A549 (cell line): ENCODE measurements at regions not wholly inside any gene's neighbourhood (a gene's known extent, or its start where the extent isn't known, plus 50 kb on each side); places are given as distances from the start of the nearest gene placed in this dataset.

Source experiments
- ATAC-seq, 2 experiments: fragments of 200-7000 bp in 1 of 2; fragments of >200 bp in 1 of 2; cut with Nextera tagmentation in 1 of 2; cut with Tn5 transposase in 1 of 2; 3 replicates each; pipeline versions ENCODE4 v1.8.0 to v1.9.1; 2018 to 2020; ENCODE audit warnings: mild to moderate bottlenecking in 1 of 2, moderate library complexity in 1 of 2
- CTCF ChIA-PET: fragments of 300-600 bp; sonication (Branson Sonifier 250); formaldehyde crosslinking; extraction: SDS; loops from one replicate; lab custom pipeline; 2021; ENCODE audit warnings: antibody characterized with exemption, inconsistent platforms; lab: Yijun Ruan, JAX
- POLR2A ChIA-PET: fragments of 350-600 bp; formaldehyde crosslinking; extraction: SDS; loops from one replicate; lab custom pipeline; 2021; ENCODE audit warnings: antibody characterized with exemption, inconsistent platforms; lab: Yijun Ruan, JAX
- DNase-seq, 2 experiments: peaks; one replicate each; pipeline versions ENCODE4 v3.0.0 to v3.0.0-alpha.2; 2011 to 2016; ENCODE audit warnings: low read depth in 1 of 2, low spot score in 1 of 2
- FAIRE-seq: peaks from 2 replicates; lab custom pipeline; 2011; peaks lifted over from hg19 to GRCh38; lab: Jason Lieb, UNC
- H3K27ac ChIP-seq, 2 experiments: fragments of >200 bp; sonication (Bioruptor Twin); formaldehyde crosslinking; 3 replicates each; pipeline ENCODE4 v1.5.1; 2016 to 2017
- H3K4me1 ChIP-seq: fragments of >200 bp; sonication (Bioruptor Twin); formaldehyde crosslinking; 3 replicates; pipeline ENCODE4 v1.6.1; 2016
- H3K4me2 ChIP-seq: fragments of >200 bp; sonication (Bioruptor Twin); formaldehyde crosslinking; 3 replicates; pipeline ENCODE4 v1.6.1; 2016
- H3K4me3 ChIP-seq: fragments of >200 bp; sonication (Bioruptor Twin); formaldehyde crosslinking; 3 replicates; pipeline ENCODE4 v1.5.1; 2016
- H3K9me3 ChIP-seq: fragments of >200 bp; sonication (Bioruptor Twin); formaldehyde crosslinking; 3 replicates; pipeline ENCODE4 v1.6.1; 2016
- ATOH8 ChIP-seq: fragments of 250-450 bp; sonication (Bioruptor Pico); IDR thresholded peaks from 2 replicates; pipeline ENCODE4 v1.5.0; 2020; ENCODE audit warnings: low read depth, mild to moderate bottlenecking, moderate library complexity
- BCL3 ChIP-seq: fragments of >200 bp; sonication (Bioruptor Twin); formaldehyde crosslinking; IDR thresholded peaks from 3 replicates; pipeline ENCODE4 v1.6.1; 2016
- BHLHE40 ChIP-seq: IDR thresholded peaks from 2 replicates; pipeline ENCODE4 v1.6.1; 2012; ENCODE audit warnings: low read depth, low read length, inconsistent platforms
- CBX2 ChIP-seq: fragments of 200-600 bp; sonication (generic); IDR thresholded peaks from 2 replicates; pipeline ENCODE4 v1.6.1; 2016; ENCODE audit warnings: low read depth, mild to moderate bottlenecking, borderline replicate concordance
- CTCF ChIP-seq: fragments of >200 bp; sonication (Bioruptor Twin); formaldehyde crosslinking; IDR thresholded peaks from 3 replicates; pipeline ENCODE4 v1.5.1; 2016
- E2F6 ChIP-seq: IDR thresholded peaks from 2 replicates; pipeline ENCODE4 v1.6.1; 2012; ENCODE audit warnings: low read depth, borderline replicate concordance
- EHMT2 ChIP-seq: fragments of 200-600 bp; sonication (generic); IDR thresholded peaks from 2 replicates; pipeline ENCODE4 v1.6.1; 2016; ENCODE audit warnings: antibody characterized with exemption, low read depth, mild to moderate bottlenecking, moderate library complexity
- ELK1 ChIP-seq: fragments of 150-350 bp; IDR thresholded peaks from 2 replicates; pipeline ENCODE4 v1.6.1; 2014; ENCODE audit warnings: low read depth, mild to moderate bottlenecking, low read length
- ESRRA ChIP-seq: fragments of 150-350 bp; IDR thresholded peaks from 2 replicates; pipeline ENCODE4 v1.6.1; 2014; ENCODE audit warnings: mild to moderate bottlenecking, low read length, borderline replicate concordance
- FOXS1 ChIP-seq: fragments of 250-450 bp; sonication (Bioruptor Pico); IDR thresholded peaks from 2 replicates; pipeline ENCODE4 v1.5.0; 2020; ENCODE audit warnings: mild to moderate bottlenecking, moderate library complexity
- HES2 ChIP-seq: fragments of >200 bp; sonication (Bioruptor Twin); formaldehyde crosslinking; IDR thresholded peaks from 2 replicates; pipeline ENCODE4 v1.6.1; 2016
- HOXB13 ChIP-seq: fragments of 250-450 bp; sonication (Bioruptor Pico); IDR thresholded peaks from 2 replicates; pipeline ENCODE4 v1.5.0; 2020; ENCODE audit warnings: low read depth, mild to moderate bottlenecking, moderate library complexity
- JUNB ChIP-seq: fragments of >200 bp; sonication (Bioruptor Twin); formaldehyde crosslinking; IDR thresholded peaks from 2 replicates; pipeline ENCODE4 v1.6.1; 2016
- KDM5A ChIP-seq: fragments of 200-600 bp; sonication (generic); IDR thresholded peaks from 2 replicates; pipeline ENCODE4 v1.6.1; 2016; ENCODE audit warnings: antibody characterized with exemption, mild to moderate bottlenecking
- MAFK ChIP-seq: fragments of 450-650 bp; IDR thresholded peaks from 2 replicates; pipeline ENCODE4 v1.6.1; 2014; ENCODE audit not compliant: partially characterized antibody
- NFE2L2 ChIP-seq: fragments of 150-350 bp; conservative IDR thresholded peaks from 2 replicates; pipeline ENCODE4 v1.6.1; 2014; ENCODE audit warnings: low read length
- PHF8 ChIP-seq: fragments of 200-600 bp; sonication (generic); IDR thresholded peaks from 2 replicates; pipeline ENCODE4 v1.6.1; 2016; ENCODE audit warnings: low read depth, mild to moderate bottlenecking, antibody characterized with exemption, moderate library complexity, borderline replicate concordance
- POLR2A ChIP-seq: IDR thresholded peaks from 2 replicates; pipeline ENCODE4 v1.6.1; 2012; ENCODE audit warnings: mild to moderate bottlenecking, low read length
- RAD21 ChIP-seq, 2 experiments: fragments of >200 bp in 1 of 2; sonication (Bioruptor Twin) in 1 of 2; formaldehyde crosslinking in 1 of 2; IDR thresholded peaks in 1 of 2; conservative IDR thresholded peaks in 1 of 2; 2 replicates in 1 of 2; 3 replicates in 1 of 2; pipeline ENCODE4 v1.6.1; 2012 to 2018; ENCODE audit warnings: inconsistent platforms in 1 of 2
- RARB ChIP-seq: fragments of 250-450 bp; sonication (Bioruptor Pico); IDR thresholded peaks from 2 replicates; pipeline ENCODE4 v1.8.0; 2021; ENCODE audit warnings: mild to moderate bottlenecking, moderate library complexity
- RCOR1 ChIP-seq: fragments of 150-350 bp; IDR thresholded peaks from 2 replicates; pipeline ENCODE4 v1.6.1; 2014; ENCODE audit warnings: antibody characterized with exemption, low read length, low read depth
- REST ChIP-seq: fragments of 200-600 bp; sonication (generic); IDR thresholded peaks from 2 replicates; pipeline ENCODE4 v1.6.1; 2016; ENCODE audit warnings: antibody characterized with exemption, mild to moderate bottlenecking, moderate library complexity
- RFX5 ChIP-seq: fragments of 450-650 bp; IDR thresholded peaks from 2 replicates; pipeline ENCODE4 v1.7.1; 2014; ENCODE audit warnings: antibody characterized with exemption, mild to moderate bottlenecking, moderate library complexity
- SMC3 ChIP-seq: fragments of >200 bp; sonication (Bioruptor Twin); formaldehyde crosslinking; IDR thresholded peaks from 3 replicates; pipeline ENCODE4 v1.6.1; 2018; ENCODE audit warnings: inconsistent platforms
- SREBF2 ChIP-seq: fragments of 450-650 bp; IDR thresholded peaks from 2 replicates; pipeline ENCODE4 v1.6.1; 2014; ENCODE audit warnings: mild to moderate bottlenecking, moderate library complexity
- TFCP2L1 ChIP-seq: fragments of 250-450 bp; sonication (Bioruptor Pico); IDR thresholded peaks from 2 replicates; pipeline ENCODE4 v1.5.0; 2021; ENCODE audit warnings: mild to moderate bottlenecking
- WGBS: methylation state at CpG from one replicate; pipeline ENCODE4 v1.1.6; 2017; ENCODE audit errors: missing lambda C conversion rate; 5-methylcytosine and 5-hydroxymethylcytosine counted together

GRCh38 chr3:178342111-178342510, 194.1 kb upstream of the KCNMB2 start:
- DNase-seq = no peak
- no peak for TF ChIP-seq ELK1
- TF ChIP-seq ATOH8 (CRISPR knock-in tag) = no peak
- TF ChIP-seq SMC3 = no peak
- no peak for TF ChIP-seq CBX2
- no peak for TF ChIP-seq JUNB
- no peak for TF ChIP-seq PHF8
- TF ChIP-seq HES2 = no peak
- TF ChIP-seq RFX5 = no peak
- TF ChIP-seq RARB (CRISPR knock-in tag) = no peak
- no peak for TF ChIP-seq TFCP2L1 (CRISPR knock-in tag)
- no peak for TF ChIP-seq RCOR1
- TF ChIP-seq MAFK = no peak
- TF ChIP-seq EHMT2 = no peak
- TF ChIP-seq REST = no peak
- no peak for TF ChIP-seq BCL3
- TF ChIP-seq RAD21 (conservative IDR thresholded peaks at IDR 0.05 in 1 of 2, IDR thresholded peaks at IDR 0.05 in 1 of 2) = no peak
- TF ChIP-seq NFE2L2 = no peak
- no peak for TF ChIP-seq ESRRA
- TF ChIP-seq BHLHE40 = no peak
- no peak overlapping the region for H3K27ac ChIP-seq
- H3K4me2 ChIP-seq = no peak overlapping the region; the same call in 2 of the 3 replicates
- no peak for FAIRE-seq
- CTCF ChIA-PET = no interaction called here
- ATAC-seq = no peak
- WGBS = 52% methylated on average over 2 of the region's 2 CpGs
- POLR2A ChIA-PET = no interaction called here
- H3K4me3 ChIP-seq = no peak overlapping the region
- no peaks in the 10 kb centered on the region for H3K9me3 ChIP-seq
- H3K4me1 ChIP-seq = no peaks in the 10 kb centered on the region

- Histone ChIP-seq H3K9me3 (no peaks in the 10 kb centered on the region), H3K27ac (no peak overlapping the region), H3K4me1 (no peaks in the 10 kb centered on the region), H3K4me2 (no peak overlapping the region), H3K4me3 (no peak overlapping the region)
- POLR2A ChIA-PET = no interaction called here
- no peak for DNase-seq
- TF ChIP-seq CBX2 (no peak), BHLHE40 (no peak), HOXB13 (no peak), FOXS1 (CRISPR knock-in tag) (no peak), SREBF2 (no peak), POLR2A (no peak), CTCF (no peak), E2F6 (no peak), KDM5A (no peak)
- ATAC-seq = no peak
- FAIRE-seq = no peak
- CTCF ChIA-PET = interaction anchor here (0.6 to 0.7 kb wide), 2 partner anchors 10 to 976 kb away, joined by 3 read pairs; no protein-coding TSS in a partner anchor
- 72% methylated on average over 4 of the region's 5 CpGs for WGBS
Measured at GRCh38 chr3:178343433-178344038, 192.7 kb upstream of the KCNMB2 start.
